GM12872 (cell line): ENCODE measurements at regions not wholly inside any gene's neighbourhood (a gene's known extent, or its start where the extent isn't known, plus 50 kb on each side); places are given as distances from the start of the nearest gene placed in this dataset.

ENCODE experiments used
- CTCF ChIP-seq: IDR thresholded peaks from 3 replicates; pipeline ENCODE4 v1.5.1; 2011; ENCODE audit warnings: low read depth, mild to moderate bottlenecking, low read length, moderate library complexity; ENCODE audit not compliant: insufficient read depth

GRCh38 chr19:57047743-57048142 lies 72.0 kb upstream of the USP29 start:
- no peak for TF ChIP-seq CTCF

DNA sequence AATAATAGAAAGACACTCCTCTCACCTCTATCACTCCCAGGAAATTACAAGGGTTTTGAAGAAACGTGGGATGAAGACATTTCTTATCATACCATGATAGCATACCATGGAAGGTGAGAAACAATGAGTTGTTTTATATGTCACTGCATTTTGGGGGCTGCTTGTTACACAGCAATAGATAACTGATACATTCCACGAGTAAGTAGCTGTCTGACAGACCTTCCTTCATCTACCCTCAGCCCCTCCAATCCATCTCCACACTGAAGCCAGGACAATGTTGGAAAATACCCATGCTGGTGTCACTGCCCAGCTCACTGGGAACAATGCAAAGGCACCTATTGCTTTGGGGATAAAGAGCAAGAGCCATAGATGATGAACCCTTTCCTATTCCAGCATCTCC lies 68.9 kb upstream of the USP29 start:
- TF ChIP-seq CTCF = no peak

- no peak for TF ChIP-seq CTCF
These were observed 67.7 kb upstream of the USP29 start for GRCh38 chr19:57052081-57052480.

DNA sequence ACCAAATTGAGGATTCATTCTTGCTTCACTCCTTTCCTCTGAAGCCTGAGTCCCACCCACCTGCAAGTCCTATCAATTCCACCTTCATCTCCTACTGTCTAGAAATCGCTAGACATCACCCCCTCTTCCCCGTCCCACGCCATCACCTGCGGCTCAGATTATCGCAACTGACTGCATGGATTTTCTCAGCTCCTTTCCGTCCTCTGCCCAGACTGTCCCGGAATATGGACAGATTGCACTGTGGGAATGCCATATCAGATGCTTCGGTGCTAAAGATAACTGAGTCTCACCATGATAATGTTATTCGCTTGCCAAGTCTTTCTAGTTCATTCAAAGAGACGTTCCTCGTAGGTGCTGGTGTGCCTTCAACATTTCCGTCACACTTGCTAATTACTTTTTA lies 66.4 kb upstream of the USP29 start:
- no peak for TF ChIP-seq CTCF

DNA sequence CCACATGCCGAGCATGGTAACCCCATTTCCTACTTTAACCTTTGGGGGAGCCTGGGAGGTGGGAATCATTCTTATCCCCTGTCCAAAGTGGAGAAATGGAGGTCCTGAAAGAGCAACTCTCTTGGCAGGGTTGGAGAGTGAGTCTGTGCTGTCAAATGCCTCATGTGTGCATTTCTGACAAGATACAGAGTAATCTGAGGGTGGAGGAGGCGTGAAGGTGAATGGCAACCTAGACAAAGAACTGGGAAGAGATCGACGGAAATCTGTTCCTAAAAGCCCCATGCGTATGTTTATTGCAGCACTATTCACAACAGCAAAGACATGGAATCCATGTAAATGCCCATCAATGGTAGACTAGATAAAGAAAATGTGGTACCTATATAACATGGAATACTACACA lies 63.8 kb upstream of the USP29 start:
- TF ChIP-seq CTCF = no peak

GRCh38 chr19:57057036-57057686 lies 62.6 kb upstream of the USP29 start:
- TF ChIP-seq CTCF = no peak

DNA sequence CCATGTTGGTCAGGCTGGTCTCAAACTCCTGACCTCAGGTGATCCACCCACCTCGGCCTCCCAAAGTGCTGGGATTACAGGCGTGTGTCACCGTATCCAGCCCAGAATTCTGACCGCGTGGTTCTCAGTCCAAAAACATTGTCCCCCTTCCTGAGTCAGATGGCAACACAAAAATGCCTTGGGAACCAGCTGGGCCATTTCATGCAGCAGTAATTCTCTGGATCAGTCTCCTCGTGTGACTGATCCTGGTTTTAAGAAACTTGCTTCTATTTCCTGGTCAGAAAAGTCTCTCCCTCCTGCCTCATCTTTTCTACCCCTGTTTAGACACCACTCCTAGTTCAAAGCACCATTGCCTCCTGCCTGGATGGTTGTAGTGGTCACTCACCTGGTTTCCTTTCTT lies 60.9 kb upstream of the USP29 start:
- no peak for TF ChIP-seq CTCF

DNA sequence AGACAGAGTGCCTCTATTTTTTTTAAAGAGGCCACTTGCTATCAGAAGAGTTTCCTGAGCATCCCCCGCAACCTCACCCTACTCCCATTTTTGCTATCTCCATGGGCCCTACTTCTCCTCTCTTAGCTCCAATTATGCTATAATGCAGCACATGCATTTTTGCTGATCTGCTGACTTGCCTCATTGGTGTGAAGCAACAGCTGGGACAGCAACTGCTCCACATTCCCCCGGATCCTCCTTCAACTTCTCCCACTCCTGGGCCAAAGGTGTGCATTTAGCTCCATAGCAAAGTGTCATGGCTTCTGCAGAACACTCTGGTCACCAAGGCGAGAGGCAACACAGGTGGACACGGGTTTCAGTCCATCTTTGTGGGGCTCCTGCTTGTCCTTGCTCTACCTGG lies 56.7 kb upstream of the USP29 start:
- TF ChIP-seq CTCF = no peak
